ENCODE measurements at regions not wholly inside any gene's neighbourhood (a gene's known extent, or its start where the extent isn't known, plus 50 kb on each side); places are given as distances from the start of the nearest gene placed in this dataset.
"Not testable (repeated sequence)": the region's sequence is repeated elsewhere in the genome, so short reads cannot be mapped to it uniquely, and the experiment has no call there.

GRCh38 chr7:68224041-68224741 is 1227.6 kb downstream of the TYW1 start:
- Histone ChIP-seq H3K27ac (no peak overlapping the region), H3K9me3 (no peaks in the 10 kb centered on the region), H3K36me3 (no peaks in the 10 kb centered on the region), H3K4me3 (no peak overlapping the region), H3K4me1 (ENCODE audit: control insufficient read depth in 1 of 2, low read depth in 2 of 2) (peaks cover 6 to 8% of the 10 kb centered on the region in 2 donors), H3K27me3 (replicated peaks; ENCODE audit: insufficient read depth) (no peaks in the 10 kb centered on the region)
- DNase-seq (ENCODE audit: low spot score) (no peak), ATAC-seq (ENCODE audit: insufficient number of reproducible peaks, low FRiP score, low read depth) (no peak)
- no peak for TF ChIP-seq CTCF (IDR thresholded peaks at IDR 0.05)

GRCh38 chr7:68231011-68231410 is 1234.4 kb downstream of the TYW1 start:
- ATAC-seq (ENCODE audit: insufficient number of reproducible peaks, low FRiP score, low read depth); H3K27ac ChIP-seq; H3K27me3 ChIP-seq (replicated peaks; ENCODE audit: insufficient read depth); DNase-seq (ENCODE audit: low spot score); H3K4me1 ChIP-seq (ENCODE audit: control insufficient read depth in 1 of 2, low read depth in 2 of 2); H3K4me3 ChIP-seq; H3K36me3 ChIP-seq; H3K9me3 ChIP-seq: not testable (repeated sequence)

GRCh38 chr7:68235937-68236336 is 1239.3 kb downstream of the TYW1 start:
- no peaks in the 10 kb centered on the region for H3K27me3 ChIP-seq (replicated peaks; ENCODE audit: insufficient read depth)
- ATAC-seq (ENCODE audit: insufficient number of reproducible peaks, low FRiP score, low read depth) (no peak), DNase-seq (ENCODE audit: low spot score) (no peak)
- H3K36me3 ChIP-seq, result no peaks in the 10 kb centered on the region
- TF ChIP-seq CTCF (IDR thresholded peaks at IDR 0.05), result no peak
- H3K9me3 ChIP-seq, result no peaks in the 10 kb centered on the region
- no peak overlapping the region for H3K4me3 ChIP-seq
- no peaks in the 10 kb centered on the region for H3K4me1 ChIP-seq (ENCODE audit: control insufficient read depth in 1 of 2, low read depth in 2 of 2)
- no peak overlapping the region for H3K27ac ChIP-seq

- DNase-seq (ENCODE audit: low spot score) (no peak), ATAC-seq (ENCODE audit: insufficient number of reproducible peaks, low FRiP score, low read depth) (no peak)
- no peak overlapping the region for H3K4me3 ChIP-seq
- TF ChIP-seq CTCF (IDR thresholded peaks at IDR 0.05), result no peak
- no peaks in the 10 kb centered on the region for H3K27me3 ChIP-seq (replicated peaks; ENCODE audit: insufficient read depth)
- no peaks in the 10 kb centered on the region for H3K36me3 ChIP-seq
- no peak overlapping the region for H3K27ac ChIP-seq
- H3K9me3 ChIP-seq, result no peaks in the 10 kb centered on the region
- H3K4me1 ChIP-seq (ENCODE audit: control insufficient read depth in 1 of 2, low read depth in 2 of 2), result no peaks in the 10 kb centered on the region
Observed at GRCh38 chr7:68238204-68238805, 1241.7 kb downstream of the TYW1 start.

GRCh38 chr7:68243128-68243527 is 1246.5 kb downstream of the TYW1 start:
- H3K27me3 ChIP-seq (replicated peaks; ENCODE audit: insufficient read depth), result no peaks in the 10 kb centered on the region
- DNase-seq (ENCODE audit: low spot score) (no peak), ATAC-seq (ENCODE audit: insufficient number of reproducible peaks, low FRiP score, low read depth) (no peak)
- H3K4me3 ChIP-seq, result no peak overlapping the region
- no peaks in the 10 kb centered on the region for H3K4me1 ChIP-seq (ENCODE audit: control insufficient read depth in 1 of 2, low read depth in 2 of 2)
- TF ChIP-seq CTCF (IDR thresholded peaks at IDR 0.05), result no peak
- no peaks in the 10 kb centered on the region for H3K9me3 ChIP-seq
- H3K27ac ChIP-seq, result no peak overlapping the region
- H3K36me3 ChIP-seq, result no peaks in the 10 kb centered on the region
